HG03378 (cell line): ENCODE measurements at regions not wholly inside any gene's neighbourhood (a gene's known extent, or its start where the extent isn't known, plus 50 kb on each side); places are given as distances from the start of the nearest gene placed in this dataset.

Experiments used
- ATAC-seq: cut with Tn5 transposase; IDR thresholded peaks from one replicate; pipeline ENCODE4 v1.9.1; 2021; ENCODE audit warnings: mild to moderate bottlenecking, moderate library complexity; ENCODE audit not compliant: unreplicated experiment

DNA sequence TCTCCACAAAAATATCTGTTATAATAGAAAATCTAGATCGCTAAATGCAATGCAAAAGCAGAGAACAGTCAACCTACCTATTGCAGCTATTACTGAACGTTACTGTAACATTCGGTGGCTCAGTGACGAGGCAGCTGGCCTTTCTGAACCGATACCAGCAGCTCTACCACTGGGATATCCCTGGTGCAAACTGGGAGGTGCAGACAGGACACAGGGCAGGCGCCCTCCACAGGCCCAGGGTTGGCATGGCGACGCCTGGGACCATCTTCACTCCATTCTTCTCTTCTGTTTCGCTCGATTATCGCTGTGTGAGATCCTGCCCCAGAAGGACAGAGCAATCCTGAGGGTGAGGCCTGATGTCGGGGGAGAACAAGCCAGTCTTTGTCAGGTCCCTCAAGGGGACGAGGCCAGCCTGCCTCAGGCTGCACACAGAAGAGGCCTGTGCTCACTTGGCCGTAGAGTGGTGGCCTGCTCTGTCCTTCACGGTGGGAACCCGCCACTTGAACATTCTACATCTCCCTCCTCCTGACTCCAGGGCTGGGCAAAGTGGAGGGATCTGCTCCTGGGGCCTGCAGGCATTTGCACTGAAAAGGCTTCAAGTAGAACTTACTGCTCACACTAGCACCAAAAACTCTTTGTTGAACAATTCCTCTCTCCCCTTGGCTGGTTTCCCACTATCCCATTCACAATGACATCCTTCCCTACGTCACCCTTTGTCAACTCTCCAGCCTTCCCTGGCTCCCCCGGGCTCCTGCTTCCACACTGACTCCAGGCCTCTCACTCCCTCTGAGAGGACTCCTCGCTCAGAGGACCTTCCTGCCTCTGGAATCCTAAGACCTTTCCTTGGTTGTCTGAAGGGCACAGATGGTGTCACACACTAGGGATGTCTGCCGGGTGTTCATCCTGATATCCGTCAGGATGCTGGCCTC lies 49.7 kb downstream of the CYRIA start:
- no peak for ATAC-seq

DNA sequence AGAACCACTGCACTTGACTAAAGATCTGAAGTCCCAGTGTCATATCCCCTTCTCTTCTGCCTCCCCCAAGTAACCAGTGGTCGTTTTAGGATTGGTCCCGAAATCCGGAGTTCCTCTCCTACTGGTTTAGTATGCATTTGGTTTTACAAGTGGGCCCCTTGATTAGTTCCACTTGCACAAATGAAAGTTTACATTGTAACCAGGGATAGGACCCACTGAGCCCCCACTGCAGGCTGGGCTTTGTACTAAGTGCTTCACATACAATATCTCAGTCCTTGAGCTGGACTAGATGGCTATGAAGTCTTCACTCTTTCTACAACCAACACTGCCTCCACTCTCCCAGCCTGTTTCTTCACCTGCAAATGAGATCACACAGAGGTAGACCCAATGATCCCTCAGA lies 50.4 kb downstream of the CYRIA start:
- ATAC-seq: no peak

DNA sequence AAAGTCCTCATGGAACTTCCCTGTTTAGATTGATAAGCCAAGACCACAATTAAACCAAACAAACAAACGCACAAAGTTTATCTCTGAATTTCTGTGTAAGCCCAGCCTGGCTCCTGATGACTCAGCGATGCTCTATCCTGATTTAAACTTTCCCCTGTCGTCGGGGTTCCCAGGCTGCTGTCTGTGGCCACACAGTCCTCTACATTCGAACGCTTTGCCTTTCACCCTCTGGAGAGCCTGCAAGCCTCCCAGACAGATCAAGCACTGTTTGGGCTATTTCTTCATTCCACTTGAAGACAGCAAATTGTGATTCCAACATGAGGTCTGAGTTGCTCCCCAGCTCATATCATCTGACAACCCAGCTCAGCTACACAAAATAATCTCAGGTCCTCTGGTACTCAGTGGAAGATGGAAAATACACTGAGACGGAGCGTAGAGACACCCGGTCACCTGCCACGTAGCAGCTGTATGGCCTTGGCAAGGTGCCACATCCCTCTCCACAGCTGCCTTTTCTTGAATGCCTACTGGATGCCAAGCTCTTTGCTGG lies 51.2 kb downstream of the CYRIA start:
- ATAC-seq: no peak

DNA sequence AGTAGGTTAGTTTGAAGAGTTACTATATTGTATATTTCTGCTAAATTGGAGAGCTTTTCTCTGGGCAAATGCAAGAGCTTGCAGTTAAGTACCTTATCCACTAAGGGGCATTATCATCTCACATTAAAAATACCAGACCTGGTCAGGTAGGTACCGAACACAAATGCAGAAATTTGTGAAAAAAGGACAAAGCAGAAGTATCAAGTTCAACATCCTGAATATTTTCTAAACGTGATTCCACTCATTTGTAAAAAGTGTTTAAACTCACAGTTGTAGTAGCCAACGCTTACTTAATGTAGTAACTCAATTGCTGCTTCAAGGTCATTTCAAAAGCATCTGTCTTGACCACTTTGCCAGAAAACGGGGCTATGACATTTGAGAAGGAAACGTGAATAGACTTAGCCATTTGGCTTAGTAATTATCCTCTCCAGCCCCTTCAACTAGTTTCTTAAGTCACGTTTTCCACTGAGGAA lies 52.1 kb downstream of the CYRIA start:
- no peak for ATAC-seq

DNA sequence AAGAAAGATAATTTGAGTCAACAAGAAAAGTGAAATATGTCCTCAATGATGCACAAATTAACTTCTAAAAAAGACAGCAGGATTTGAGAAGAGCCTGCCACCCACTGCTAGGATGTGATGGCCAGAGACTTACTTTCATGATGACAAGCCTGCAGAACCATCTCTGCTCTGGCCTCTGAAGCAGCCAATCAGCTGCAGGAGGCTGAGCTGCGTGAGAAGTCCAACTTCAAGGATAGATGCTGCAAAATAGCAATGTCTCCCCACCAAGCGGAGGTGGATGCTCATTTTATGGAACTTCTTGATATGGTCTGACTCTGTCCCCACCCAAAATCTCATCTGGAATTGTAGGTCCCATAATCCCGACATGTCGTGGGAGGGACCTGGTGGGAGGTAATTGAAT lies 53.1 kb downstream of the CYRIA start:
- no peak for ATAC-seq

DNA sequence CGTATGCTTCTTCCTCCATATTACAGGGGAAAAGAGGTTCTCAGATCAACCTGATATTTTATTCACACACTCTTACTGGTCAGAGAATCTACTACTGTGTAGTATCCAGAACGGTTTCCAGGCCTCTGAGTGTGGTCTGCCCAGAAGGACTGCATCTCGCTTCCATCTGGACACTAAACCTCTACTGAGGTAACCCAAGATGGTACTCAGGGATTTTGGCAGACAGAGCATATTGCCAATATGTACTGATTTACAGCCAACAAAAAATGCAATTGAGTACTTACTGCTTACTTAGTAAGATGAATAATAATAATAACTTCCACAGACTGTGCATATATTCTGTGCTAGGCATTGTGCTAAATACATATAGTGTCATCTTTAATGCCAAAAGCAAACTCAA lies 55.8 kb downstream of the CYRIA start:
- no peak for ATAC-seq

DNA sequence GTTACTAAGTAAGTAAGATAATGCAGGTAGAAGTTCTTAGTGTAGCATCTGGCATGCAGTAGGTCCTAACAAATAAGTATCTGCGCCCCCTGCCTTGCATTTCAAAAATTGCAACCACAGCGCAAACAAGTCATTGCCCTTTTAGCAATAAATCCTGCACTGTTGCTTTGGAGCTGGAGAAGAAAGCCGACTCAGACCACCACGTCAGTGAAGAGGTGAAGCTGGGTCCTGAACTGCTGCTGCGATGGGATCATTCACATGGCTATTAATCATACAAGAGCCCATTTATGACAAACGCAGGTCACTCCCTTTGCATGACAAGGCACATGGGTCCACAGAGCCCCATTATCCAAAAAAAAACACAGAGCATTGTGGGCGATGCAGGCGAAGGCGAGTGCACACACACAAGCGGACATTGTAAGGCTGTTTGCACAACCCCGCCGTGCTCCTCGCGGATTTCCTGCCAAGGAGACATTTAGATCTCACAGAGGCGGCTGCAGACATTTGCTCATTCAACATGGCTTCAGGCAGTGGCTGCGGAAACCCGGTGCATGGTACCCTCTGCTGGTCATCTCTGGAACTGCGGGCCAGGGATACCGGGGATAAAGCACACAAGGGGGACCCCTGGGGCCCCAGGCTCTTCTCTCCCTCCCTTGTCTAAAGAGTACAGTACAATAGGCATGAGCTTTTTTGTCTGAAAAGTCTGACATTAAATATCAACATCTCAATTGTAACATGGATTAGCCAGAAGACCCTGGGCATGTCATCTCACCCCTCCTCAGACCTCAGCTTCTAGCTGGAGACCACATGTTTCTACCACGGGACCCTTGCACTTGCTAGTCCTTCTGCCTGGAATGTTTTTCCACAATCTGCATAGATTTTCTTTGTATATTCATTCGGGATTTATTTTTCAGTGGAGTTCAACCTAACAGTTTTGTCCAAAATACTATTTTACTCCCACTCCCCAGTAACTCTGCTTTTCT lies 56.7 kb downstream of the CYRIA start:
- peak; percentile 89 for ATAC-seq

DNA sequence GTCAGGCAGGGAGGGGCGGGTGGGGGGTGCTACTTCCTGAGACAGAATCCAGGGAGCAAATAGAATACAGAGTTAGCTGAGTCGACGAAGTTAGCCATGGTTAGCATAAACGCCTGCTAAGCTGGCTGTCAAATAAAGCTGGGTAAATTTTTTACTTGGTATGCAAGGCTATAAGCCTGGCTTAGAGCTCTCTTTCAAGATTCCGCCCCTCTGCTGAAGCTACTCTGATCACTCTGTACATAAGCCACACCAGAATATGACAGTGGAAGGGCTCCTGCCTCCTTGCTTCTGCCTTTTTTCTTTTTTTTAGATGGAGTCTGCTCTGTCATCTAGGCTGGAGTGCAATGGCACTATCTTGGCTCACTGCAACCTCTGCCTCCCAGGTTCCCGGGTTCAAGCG lies 58.3 kb downstream of the CYRIA start:
- no peak for ATAC-seq

DNA sequence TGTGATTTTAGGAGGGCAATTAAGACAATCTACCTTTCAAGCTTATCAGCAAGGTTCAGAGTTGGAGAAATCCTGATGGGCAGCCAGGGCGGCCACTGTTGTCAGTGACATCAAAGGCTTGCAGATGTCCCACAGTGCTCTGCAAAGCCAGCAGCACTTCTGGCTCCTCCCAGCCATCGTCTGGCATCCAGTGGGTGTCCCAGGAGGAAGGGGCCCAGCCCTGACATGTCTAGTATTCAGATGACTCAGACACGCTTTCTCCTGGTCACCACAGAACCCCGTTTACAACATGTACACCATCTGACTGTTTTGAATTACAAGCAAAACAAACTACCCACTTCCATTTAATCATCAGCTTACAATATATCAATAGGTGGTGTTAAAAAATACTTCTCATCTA lies 61.4 kb downstream of the CYRIA start:
- no peak for ATAC-seq

DNA sequence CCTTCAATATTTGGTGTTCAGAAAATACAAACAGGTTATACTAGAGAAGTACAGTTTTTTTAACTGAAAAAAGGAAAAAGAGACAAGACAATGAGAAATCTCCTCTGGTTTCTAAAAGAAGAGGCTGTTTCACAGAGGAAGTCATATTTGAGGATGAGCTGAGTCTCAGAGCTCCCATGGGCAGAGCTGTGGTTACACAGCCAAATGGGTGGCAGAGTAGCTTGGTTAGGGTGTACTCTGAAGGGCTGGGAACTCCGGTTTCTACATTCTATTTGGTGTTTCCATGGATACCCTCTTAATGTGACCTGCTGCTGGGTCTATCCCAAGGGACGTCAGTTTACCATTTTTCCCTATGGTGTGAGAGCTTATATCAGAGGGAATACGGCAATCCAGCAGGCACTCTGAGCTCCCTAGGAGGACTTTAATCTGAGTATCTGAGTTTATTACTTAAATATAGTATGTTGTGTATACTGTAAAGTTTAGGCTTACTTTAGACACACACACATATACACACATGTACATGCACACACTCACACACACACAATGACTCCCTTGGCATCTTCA lies 74.2 kb downstream of the CYRIA start:
- no peak for ATAC-seq

DNA sequence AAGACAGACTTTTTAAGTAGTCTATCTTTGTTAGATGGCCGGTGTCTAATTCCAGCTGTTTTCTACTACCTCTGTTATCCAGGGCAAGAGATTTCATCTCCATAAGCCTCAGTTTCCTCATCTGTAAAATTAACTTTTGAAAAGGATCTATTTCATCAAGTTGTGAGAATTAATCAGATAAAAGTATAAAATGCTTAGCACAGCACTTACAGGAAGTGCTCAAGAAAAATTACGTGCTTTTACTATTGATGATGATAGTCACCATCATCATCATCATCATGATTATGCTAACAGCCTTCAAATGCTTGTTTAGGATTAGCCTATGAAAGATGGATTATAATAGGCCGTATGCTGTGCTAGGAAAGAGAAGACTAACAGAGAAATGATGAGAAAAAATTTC lies 76.2 kb downstream of the CYRIA start:
- no peak for ATAC-seq

DNA sequence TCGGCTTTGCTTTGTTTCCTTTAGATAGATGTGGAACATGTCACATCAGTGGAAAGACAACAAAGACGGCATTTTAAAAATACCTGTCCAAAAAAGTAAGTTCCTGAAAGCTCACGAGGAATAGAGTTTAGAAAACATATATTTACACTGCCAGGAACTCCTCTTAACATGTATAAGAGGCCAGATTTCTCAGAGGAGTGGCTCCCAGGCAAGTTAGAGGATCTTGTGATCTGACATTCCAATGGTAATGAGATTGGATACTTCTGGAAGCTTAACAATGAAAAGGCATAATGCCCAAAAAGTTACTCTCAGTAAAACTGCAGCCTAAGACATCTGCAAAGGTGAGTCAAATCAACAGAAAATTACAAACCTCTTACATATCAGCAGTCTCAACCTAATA lies 77.1 kb downstream of the CYRIA start:
- ATAC-seq: no peak

DNA sequence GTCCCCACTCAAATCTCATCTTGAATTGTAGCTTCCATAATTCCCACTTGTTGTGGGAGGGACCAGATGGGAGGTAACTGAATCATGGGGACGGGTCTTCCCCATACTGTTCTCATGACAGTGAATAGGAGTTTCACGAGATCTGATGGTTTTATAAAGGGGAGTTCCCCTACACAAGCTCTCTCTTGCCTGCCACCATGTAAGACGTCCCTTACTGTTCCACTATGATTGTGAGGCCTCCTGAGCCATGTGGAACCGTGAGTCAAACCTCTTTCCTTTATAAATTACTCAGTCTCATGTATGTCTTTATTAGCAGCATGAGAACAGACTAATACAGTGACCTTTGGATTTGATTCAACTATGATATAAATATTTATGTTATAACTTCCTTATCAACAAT lies 78.0 kb downstream of the CYRIA start:
- no peak for ATAC-seq

DNA sequence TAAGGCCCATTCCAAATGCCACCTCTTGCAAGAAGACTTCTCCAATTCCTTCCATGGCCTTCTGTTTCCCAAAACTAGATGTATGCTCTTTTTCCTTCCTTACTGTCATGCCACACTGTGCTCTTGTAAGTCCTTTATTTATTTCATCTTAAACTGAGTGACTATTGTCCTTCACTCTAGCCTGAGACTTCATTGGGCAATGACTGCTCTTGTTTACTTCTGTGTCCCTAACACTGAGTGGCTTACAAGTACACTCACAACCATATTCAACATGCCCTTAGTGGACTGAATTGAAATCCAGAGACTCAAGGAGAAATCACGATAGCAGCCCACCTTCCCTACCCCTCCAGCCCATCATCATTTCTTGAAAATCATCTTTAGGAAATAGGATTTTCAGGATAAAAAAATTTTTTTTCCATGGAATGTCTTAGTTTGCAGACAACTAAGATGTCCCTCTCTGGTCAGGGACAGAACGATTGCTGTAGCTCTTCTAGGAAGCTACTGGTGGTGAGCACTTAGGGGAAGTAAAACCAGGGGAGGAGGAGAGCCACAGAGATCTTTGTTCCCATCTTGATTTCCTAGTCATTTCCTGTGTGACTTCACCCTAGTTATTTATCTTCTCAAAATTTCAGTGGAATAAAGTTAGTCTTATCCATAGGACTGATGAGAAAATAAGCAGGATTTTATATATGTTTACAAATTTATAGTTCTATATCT lies 80.7 kb downstream of the CYRIA start:
- ATAC-seq: no peak

DNA sequence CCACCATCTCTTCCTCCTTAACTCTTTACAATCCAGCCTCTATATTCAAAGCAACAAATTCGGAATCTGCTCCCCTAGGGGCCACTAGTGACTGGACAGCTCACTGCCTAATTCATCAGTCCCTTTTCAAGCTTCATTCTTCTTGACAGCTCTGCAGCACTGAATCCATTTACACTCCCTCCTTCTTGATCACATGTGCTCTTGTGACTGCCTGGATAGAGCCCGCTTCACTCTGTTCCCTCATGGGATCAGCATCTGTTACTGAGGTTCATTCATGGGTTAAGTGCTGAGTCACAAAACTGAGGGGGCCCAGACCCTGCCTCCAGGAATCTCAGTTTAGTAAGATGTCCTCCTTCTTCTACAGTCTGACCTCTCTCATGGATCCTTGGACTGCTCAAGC lies 81.5 kb downstream of the CYRIA start:
- ATAC-seq: no peak

DNA sequence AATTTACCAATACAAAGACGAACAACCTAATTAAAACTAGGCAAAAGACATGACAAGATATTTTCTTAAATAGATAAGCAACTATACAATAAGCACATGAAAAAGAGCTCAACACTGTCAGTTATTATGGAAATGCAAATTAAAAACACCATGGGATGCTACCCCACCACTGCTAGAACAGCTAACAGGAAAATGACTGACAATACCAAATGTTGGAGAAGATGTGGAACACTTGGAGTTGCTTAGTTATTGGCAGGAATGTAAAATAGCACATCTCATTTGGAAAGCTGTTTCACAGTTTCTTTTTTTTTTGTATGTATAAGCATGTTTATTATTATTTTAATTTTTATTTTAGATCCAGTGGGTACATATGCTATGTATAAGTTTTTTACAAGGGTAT lies 84.4 kb downstream of the CYRIA start:
- ATAC-seq: no peak

DNA sequence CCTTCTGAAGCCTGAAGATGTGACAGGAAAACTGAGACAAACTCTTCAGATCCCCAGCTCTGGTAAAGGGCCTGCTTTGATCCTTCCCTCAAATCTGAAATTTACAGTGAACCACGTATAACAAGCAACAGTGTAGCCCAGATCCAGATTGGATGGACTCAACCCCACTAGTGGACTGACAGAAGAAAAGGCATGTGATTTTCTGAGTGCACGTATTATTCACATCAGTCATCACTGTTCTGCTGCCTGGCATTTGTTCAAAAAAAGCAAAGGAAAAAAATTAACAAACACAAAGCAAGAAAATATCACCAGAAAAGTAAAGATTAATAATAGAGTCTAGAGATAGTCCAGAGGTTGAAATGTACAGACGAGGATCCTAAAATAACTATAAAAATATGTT lies 87.6 kb downstream of the CYRIA start:
- no peak for ATAC-seq

DNA sequence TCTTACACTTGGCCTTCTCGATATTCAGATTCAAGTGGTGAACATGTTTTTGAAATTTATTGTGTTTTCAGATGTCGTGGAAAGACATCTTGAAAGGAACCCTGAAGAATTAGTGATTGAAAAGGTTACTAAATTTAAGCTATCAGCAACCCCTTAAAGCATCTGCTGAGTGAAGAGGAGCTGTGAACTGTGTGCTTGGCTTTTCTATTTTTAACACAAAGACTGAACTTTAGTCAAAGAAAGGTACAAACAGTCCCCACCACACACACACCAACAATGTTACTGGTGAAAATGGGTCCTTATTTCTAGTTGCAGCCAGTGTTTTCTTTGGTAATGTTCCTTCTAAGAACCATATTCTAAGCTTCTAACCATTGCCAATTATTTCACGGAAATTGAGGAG lies 95.1 kb downstream of the CYRIA start:
- ATAC-seq: no peak

DNA sequence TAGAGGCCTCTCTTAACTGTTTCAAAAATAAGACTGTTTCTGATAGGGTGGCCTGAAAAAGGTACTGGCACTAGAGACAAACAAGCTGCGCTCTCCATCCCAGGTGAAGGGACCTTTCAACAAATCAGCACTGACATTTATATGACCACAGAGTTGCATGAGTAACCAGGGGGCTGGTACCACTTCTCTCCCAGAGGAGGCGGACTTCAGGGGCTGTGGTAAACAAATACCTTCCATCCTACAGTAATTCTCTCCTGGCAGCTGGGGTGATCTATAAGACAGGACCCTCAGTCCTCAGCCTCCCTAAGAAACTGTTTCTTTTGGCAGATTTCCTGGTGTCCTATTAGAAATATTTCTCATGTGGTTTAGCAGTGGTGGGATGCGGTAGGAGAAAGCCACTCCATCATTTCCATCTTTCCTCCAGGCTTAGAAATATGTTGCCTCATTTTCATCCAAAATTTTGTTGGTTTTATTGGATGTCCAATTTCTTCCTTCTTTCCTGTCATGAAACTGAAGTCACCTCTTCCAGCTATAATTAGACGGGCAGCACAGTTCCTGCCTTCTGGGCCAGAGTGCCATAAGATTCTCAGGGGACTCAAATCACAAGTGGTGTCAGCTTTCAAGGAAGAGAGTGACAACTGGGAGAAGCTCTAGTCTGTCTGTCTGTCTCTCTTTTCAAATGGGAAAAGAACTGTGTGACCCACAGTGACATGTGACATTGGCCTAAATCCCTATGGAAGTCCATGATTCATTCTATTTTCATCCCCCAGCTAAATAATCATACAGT lies 96.4 kb downstream of the CYRIA start:
- ATAC-seq: no peak

DNA sequence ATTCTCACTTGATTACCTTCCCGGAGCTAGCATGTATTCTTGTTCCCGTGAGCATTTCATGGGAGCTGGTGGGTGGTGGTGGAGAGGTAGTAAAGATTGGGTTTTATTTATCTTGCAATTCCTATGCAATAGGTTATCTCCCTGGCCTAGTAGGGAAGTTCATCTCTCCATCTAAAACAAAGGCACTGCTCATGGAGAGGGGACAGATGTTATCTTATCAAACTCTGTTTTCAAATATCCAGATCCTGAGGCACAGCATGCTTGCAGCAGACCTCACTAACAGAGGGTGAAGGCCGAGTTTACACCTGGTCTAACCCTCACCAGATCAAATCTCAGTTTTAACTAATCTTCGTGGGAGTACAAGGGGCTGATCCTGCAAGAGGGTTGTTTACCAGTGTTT lies 98.9 kb downstream of the CYRIA start:
- no peak for ATAC-seq
